Hypothalamus (tissue), 51 donors: ENCODE measurements at regions not wholly inside any gene's neighbourhood (a gene's known extent, or its start where the extent isn't known, plus 50 kb on each side); places are given as distances from the start of the nearest gene placed in this dataset.

Experiments
- DNase-seq, 51 donors: peaks; one replicate each; lab custom pipeline; 2025; lab: John Stamatoyannopoulos, UW

DNA sequence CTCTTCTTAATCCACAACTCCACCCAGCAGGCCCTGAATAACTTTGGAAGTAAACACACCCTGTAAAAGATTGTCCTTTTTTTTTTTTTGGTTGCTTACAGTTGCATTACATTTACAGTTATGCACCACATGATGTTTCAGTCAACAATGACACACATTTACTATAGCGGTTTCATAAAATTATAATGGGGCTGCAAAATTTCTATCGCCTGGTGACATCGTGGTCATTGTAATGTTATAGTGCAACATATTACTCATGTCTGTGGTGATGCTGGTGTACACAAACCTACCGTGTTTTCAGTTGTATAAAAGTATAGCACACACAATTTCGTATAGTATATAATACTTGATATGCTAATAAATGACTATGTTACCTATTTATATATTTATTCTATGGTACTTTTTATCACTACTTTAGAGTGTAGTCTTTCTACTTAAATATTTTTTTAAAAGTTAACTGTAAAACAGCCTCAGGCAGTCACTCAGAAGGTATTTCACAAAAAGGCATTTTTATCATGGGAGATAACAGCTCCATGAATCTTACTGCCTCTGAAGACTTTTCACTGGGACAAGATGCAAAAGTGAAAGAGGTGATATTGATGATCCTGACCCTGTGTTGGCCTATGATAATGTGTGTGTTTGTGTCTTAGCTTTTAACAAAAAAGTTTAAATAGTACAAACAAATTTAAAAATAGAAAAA is 695.4 kb upstream of the CDH18 start:
- no peak for DNase-seq

DNA sequence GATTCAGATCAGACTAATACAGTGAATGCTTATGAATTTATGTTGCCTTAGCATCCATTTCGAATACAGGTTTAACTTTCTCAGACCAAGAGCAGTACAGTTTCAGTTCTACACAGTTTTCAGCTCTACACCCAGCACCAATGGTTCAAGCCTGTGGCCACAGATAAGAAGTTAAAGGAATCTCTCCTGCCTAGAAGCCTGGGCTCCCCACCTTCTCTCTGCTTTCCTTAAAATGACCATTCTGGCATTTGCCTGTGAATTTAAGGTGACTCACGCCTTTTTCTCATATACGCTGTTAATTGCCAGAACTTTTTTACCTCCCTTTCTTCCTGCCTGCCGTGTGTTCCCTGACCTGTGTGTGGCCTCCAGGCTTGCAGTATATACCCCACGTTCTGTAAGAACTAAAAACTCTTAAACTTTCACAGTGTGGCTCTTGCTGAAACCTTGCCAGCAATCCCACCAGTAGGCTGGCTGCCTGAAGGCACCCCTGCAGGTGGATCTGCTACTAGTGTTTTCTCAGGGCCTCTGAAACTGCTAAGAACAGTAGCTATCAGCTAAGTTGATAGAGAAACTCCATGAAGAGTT is 692.8 kb upstream of the CDH18 start:
- no peak for DNase-seq

- DNase-seq = no peak
These were observed 690.9 kb upstream of the CDH18 start for GRCh38 chr5:20678814-20679298.

- no peak for DNase-seq
These were observed 690.4 kb upstream of the CDH18 start for GRCh38 chr5:20678386-20678785.

DNA sequence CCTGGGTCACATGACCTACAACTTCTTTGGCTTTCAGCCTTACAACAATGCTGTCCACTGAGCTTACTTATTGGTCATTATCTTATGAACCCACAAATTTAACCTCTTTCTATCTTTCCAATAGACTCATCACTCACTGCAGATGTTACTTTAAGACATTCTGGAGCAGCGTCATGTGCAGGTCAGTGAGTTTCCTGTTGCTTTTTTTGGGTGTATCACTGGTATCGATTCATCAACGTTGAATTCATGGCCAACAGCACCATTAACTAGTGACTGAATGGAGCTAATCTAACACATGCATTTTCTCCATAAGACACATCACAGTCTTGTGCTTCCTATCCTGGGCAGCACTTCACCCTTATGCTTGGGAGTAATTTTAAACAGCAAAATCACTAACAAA is 672.6 kb upstream of the CDH18 start:
- DNase-seq = no peak

- no peak for DNase-seq
These were observed 668.3 kb upstream of the CDH18 start for GRCh38 chr5:20656262-20656661.

DNA sequence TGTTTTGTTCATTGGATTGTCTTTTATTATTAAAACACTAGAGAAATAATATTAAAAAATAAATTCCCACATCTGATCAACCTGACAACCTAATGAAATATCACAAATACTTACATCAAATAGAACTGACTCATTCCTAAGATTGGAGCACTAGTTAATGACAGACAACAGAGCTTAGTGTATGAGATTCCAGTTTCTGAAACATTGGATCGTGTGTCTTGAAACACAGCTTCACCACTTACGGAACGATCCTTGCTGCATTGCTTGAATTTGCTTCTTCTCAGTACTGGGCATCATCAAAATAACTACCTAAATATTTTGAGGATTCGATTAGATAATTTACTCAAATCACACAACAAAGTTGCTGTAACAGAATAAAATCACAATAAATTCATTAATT is 667.2 kb upstream of the CDH18 start:
- no peak for DNase-seq

- no peak for DNase-seq
These were observed 666.7 kb upstream of the CDH18 start for GRCh38 chr5:20654746-20655145.

GRCh38 chr5:20654033-20654432 is 666.0 kb upstream of the CDH18 start:
- no peak for DNase-seq

DNA sequence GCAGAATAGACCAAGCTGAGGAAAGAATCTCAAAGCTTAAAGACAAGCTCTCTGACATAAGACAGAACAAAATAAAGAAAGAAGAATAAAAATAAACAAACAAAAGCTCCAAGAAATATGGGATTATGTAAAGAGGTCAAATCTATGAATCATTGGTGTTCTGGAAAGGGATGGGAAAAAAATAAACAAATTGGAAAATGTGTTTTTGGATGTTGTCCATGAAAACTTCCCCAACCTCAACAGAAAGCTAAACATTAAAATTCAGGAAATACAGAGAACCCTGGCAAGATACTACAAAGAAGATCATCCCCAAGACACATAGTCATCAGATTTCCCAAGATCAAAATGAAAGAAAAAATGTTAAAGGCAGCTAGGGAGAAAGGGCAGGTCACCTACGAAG is 662.0 kb upstream of the CDH18 start:
- no peak for DNase-seq

GRCh38 chr5:20648981-20649380 is 661.0 kb upstream of the CDH18 start:
- no peak for DNase-seq

DNA sequence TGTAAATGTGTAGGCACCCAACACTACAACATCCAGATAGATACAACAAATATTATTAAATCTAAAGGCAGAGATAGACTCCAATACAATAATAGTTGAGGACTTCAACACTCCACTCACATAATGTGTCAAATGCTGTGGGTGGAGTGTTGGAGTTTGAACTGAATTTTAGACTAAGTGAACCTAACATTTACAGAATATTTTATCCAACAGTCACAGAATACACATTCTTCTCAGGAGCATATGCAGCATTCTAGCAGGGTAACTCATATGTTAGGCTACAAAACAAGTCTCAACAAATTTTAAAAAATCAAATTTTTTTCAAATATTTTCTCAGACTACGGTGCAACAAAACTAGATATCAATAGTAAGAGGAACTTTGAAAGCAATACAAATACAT is 648.7 kb upstream of the CDH18 start:
- no peak for DNase-seq

- no peak for DNase-seq
These were observed 631.6 kb upstream of the CDH18 start for GRCh38 chr5:20619591-20619990.

GRCh38 chr5:20618340-20618739 is 630.3 kb upstream of the CDH18 start:
- DNase-seq = no peak

DNA sequence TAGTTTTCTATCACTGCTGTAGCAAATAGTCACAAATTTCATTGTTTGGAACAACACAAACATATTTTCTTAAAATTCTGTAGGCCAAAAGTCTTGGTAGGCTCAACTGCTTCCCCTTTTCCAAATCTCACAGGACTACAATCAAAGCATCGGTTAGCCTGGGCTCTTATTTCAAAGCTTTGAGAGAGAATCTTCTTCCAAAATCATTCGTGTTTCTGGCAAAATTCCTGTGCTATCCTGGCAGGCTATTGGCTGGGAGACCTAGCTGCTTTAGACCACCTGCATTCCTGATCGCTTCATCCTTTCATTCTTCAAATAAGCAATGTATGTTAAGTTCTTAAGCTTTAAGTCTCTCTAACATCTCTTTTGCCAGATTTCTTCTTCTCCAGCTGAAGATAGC is 629.8 kb upstream of the CDH18 start:
- no peak for DNase-seq

GRCh38 chr5:20615888-20616563 is 628.0 kb upstream of the CDH18 start:
- DNase-seq = no peak

DNA sequence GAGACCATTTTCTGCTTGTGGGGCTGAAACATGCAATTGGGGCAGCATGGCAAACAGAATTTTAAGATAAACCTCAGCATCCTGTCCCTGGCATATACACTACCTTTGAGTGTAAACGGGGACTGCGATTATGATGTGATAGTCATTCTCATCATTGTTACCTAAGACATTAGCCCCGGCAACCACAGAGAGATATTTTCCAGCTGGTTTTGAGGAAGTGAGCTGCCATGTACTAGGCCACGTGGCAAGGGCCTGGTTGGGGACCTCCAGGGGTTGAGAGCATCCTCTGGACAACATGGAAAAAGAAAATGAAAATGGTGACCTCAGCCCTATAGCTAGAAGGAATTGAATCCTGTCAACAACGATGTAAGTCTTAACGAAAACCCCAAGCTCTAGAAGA is 623.6 kb upstream of the CDH18 start:
- no peak for DNase-seq

GRCh38 chr5:20610681-20611080 is 622.7 kb upstream of the CDH18 start:
- DNase-seq = no peak

GRCh38 chr5:20609126-20609525 is 621.1 kb upstream of the CDH18 start:
- no peak for DNase-seq

DNA sequence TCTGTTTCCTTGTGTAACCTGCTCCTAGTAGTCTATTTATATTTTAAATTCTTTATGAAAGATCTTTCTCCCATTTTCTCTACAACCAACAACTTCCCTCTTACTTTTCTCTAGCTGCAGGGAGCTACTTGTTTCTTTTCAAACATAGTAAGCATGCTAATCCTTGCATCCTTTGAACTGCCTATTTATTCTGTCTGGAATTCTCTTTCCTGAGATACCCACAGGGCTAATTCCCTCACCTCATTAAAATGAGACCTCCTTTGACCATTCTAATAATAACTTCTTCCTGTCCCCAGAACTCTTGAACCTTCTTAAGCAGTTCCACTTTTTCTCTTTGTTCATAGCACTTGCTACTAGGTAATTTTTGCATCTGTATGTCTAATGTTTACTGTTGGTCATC is 620.6 kb upstream of the CDH18 start:
- no peak for DNase-seq

- no peak for DNase-seq
These were observed 617.9 kb upstream of the CDH18 start for GRCh38 chr5:20605732-20606525.
